ENCODE measurements at regions not wholly inside any gene's neighbourhood (a gene's known extent, or its start where the extent isn't known, plus 50 kb on each side); places are given as distances from the start of the nearest gene placed in this dataset.

DNA sequence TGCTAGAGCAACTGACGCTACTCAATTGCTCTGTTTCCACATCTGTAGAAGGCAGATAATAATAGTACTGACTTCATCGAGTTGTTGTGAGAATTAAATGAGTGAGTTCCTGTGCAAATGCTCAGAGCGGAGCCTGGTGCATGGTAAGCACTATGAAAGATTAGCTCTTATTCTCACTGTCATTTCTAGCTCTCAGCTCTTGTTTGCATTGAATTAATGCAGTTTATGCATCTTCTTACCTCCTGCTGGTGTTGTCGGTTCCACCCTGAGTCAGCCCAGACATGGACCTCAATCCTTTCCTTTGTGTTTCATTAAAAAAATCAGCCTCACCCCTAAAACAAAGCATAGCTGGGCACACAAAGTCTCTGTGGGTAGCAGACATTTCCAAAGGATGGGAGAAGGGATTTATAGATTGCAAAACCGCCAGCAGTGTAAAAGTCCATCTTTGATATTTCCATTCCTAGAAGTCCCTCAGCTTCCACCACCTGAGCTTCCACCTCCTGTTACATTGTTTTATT lies 254.4 kb upstream of the CSF3R start:
- Mint-ChIP-seq H3K36me3 (ENCODE audit: low read depth) (no peaks in the 10 kb centered on the region), H3K4me3 (no peak overlapping the region), H3K27me3 (peaks cover 70% of the 10 kb centered on the region), H3K4me1 (ENCODE audit: low read depth) (no peaks in the 10 kb centered on the region), H3K27ac (no peak overlapping the region), H3K9me3 (peaks cover 5% of the 10 kb centered on the region)
- no peak overlapping the region for H3K27ac ChIP-seq (ENCODE audit: low read depth in 1 of 2, low read length in 2 of 2)
- H3K9me3 ChIP-seq (ENCODE audit: control insufficient read depth in 1 of 2, insufficient read depth in 1 of 2, low read length in 2 of 2) = no peaks in the 10 kb centered on the region
- H3K4me3 ChIP-seq (ENCODE audit: low read length) = no peak overlapping the region
- intact Hi-C loops (cut with DNase I, micrococcal nuclease) = no loop called here
- DNase-seq (no peak), ATAC-seq (ENCODE audit: poor library complexity) (no peak)
- POLR2A ChIA-PET = no interaction called here
- peaks cover 12 to 18% of the 10 kb centered on the region in 2 experiments for H3K27me3 ChIP-seq (ENCODE audit: control insufficient read depth in 1 of 2, insufficient read depth in 2 of 2, low read length in 2 of 2)
- TF ChIP-seq, protein P1, sequence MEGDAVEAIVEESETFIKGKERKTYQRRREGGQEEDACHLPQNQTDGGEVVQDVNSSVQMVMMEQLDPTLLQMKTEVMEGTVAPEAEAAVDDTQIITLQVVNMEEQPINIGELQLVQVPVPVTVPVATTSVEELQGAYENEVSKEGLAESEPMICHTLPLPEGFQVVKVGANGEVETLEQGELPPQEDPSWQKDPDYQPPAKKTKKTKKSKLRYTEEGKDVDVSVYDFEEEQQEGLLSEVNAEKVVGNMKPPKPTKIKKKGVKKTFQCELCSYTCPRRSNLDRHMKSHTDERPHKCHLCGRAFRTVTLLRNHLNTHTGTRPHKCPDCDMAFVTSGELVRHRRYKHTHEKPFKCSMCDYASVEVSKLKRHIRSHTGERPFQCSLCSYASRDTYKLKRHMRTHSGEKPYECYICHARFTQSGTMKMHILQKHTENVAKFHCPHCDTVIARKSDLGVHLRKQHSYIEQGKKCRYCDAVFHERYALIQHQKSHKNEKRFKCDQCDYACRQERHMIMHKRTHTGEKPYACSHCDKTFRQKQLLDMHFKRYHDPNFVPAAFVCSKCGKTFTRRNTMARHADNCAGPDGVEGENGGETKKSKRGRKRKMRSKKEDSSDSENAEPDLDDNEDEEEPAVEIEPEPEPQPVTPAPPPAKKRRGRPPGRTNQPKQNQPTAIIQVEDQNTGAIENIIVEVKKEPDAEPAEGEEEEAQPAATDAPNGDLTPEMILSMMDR (IDR thresholded peaks at IDR 0.05) = no peak
- CTCF ChIA-PET = no interaction called here
- H3K36me3 ChIP-seq (ENCODE audit: insufficient read depth, low read length) = no peaks in the 10 kb centered on the region
- no peaks in the 10 kb centered on the region for H3K4me1 ChIP-seq (ENCODE audit: insufficient read depth, low read length)

DNA sequence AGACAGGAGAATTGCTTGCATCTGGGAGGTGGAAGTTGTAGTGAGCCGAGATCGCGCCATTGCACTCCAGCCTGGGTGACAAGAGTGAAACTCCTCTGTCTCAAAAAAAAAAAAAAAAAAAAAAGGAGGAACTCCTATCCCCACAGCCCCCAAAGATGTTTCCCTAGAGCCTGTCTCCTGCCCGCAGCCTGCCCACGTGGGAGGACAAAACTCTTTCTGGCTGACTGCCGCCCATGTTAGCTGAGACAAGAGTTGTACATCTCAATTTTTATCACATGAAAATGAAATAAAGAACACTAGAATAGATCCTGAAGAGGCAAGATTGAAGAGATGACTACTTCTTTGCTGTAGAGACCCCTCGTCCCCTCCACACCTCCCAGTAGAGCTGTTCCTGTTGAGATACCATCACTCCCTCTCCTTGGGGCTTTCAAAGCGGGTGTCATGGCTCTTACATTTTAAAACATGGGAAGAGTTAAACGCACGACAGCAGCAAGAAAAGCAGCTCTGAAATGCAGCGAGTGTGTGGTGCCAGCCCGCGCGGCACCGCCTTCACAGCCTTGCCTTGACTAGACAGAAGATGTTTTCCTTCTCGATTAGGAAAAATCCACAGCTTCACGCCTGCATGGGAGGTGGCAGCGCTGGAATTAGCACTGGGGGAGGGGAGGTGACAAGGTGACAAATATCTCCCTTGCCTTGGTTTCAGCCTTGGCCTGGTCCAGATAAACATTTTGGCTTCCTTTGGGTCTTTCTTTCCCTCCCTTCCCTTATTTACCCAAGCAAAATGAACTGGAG lies 253.4 kb upstream of the CSF3R start:
- Mint-ChIP-seq H3K36me3 (ENCODE audit: low read depth) (no peaks in the 10 kb centered on the region), H3K9me3 (peaks cover 3% of the 10 kb centered on the region), H3K27ac (no peak overlapping the region), H3K4me3 (no peak overlapping the region), H3K27me3 (peaks cover 76% of the 10 kb centered on the region), H3K4me1 (ENCODE audit: low read depth) (no peaks in the 10 kb centered on the region)
- intact Hi-C loops (cut with DNase I, micrococcal nuclease) = no loop called here
- no peaks in the 10 kb centered on the region for H3K4me1 ChIP-seq (ENCODE audit: insufficient read depth, low read length)
- H3K9me3 ChIP-seq (ENCODE audit: control insufficient read depth in 1 of 2, insufficient read depth in 1 of 2, low read length in 2 of 2) = no peaks in the 10 kb centered on the region
- H3K4me3 ChIP-seq (ENCODE audit: low read length) = no peak overlapping the region
- H3K27me3 ChIP-seq (ENCODE audit: control insufficient read depth in 1 of 2, insufficient read depth in 2 of 2, low read length in 2 of 2) = peaks cover 12 to 18% of the 10 kb centered on the region in 2 experiments
- no peak overlapping the region for H3K27ac ChIP-seq (ENCODE audit: low read depth in 1 of 2, low read length in 2 of 2)
- no peaks in the 10 kb centered on the region for H3K36me3 ChIP-seq (ENCODE audit: insufficient read depth, low read length)
- ATAC-seq (ENCODE audit: poor library complexity) = no peak
- ChIA-PET POLR2A (no interaction called here), CTCF (no interaction called here)
- TF ChIP-seq, protein P1 (IDR thresholded peaks at IDR 0.05) = no peak
- DNase-seq = peak in 1 of 14 experiments; percentile 16

DNA sequence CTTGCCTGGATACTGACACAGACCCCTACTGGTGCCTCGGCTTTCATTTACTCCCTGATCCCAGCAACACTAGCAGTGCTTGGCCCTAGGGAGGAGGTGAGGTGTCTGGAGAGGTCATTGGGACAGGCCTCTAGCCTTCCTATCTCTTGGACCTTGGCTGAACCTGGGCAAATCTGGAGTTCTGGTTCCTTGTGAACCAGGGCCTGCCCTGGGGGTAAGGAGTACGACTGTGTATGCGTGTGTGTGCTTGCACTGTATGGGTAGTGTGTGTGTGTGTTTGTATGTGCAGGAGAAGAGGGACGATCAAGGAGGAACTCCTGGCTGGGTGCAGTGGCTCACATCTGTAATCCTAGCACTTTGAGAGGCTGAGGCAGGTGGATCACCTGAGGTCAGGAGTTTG lies 252.7 kb upstream of the CSF3R start:
- DNase-seq = peak in 1 of 14 experiments; percentile 4
- intact Hi-C loops (cut with DNase I, micrococcal nuclease) = no loop called here
- Histone ChIP-seq H3K27me3 (ENCODE audit: control insufficient read depth in 1 of 2, insufficient read depth in 2 of 2, low read length in 2 of 2) (peaks cover 14 to 20% of the 10 kb centered on the region in 2 experiments), H3K36me3 (ENCODE audit: insufficient read depth, low read length) (no peaks in the 10 kb centered on the region), H3K9me3 (ENCODE audit: control insufficient read depth in 1 of 2, insufficient read depth in 1 of 2, low read length in 2 of 2) (no peaks in the 10 kb centered on the region), H3K27ac (ENCODE audit: low read depth in 1 of 2, low read length in 2 of 2) (no peak overlapping the region), H3K4me1 (ENCODE audit: insufficient read depth, low read length) (no peaks in the 10 kb centered on the region), H3K4me3 (ENCODE audit: low read length) (no peak overlapping the region)
- Mint-ChIP-seq H3K27me3 (peaks cover 74% of the 10 kb centered on the region), H3K4me1 (ENCODE audit: low read depth) (no peaks in the 10 kb centered on the region), H3K27ac (no peak overlapping the region), H3K36me3 (ENCODE audit: low read depth) (no peaks in the 10 kb centered on the region), H3K4me3 (no peak overlapping the region), H3K9me3 (no peaks in the 10 kb centered on the region)
- no peak for ATAC-seq (ENCODE audit: poor library complexity)
- ChIA-PET CTCF (no interaction called here), POLR2A (no interaction called here)
- TF ChIP-seq, protein P1 (IDR thresholded peaks at IDR 0.05) = no peak

All from CD4-positive, alpha-beta T cell (primary cell).